ENCODE measurements at regions not wholly inside any gene's neighbourhood (a gene's known extent, or its start where the extent isn't known, plus 50 kb on each side); places are given as distances from the start of the nearest gene placed in this dataset.

- POLR2A ChIA-PET = interaction anchor here (1.0 kb wide), 1 partner anchor 9 kb away, joined by 3 read pairs; no protein-coding TSS in a partner anchor
- no peak overlapping the region for H3K4me2 ChIP-seq (ENCODE audit: low read length)
- TF ChIP-seq CTCF (conservative IDR thresholded peaks at IDR 0.05; ENCODE audit: low read length) (no peak), EZH2phosphoT487 (IDR thresholded peaks at IDR 0.05; ENCODE audit: borderline replicate concordance, low read depth, low read length) (no peak)
- no peak overlapping the region for H3K4me3 ChIP-seq (ENCODE audit: low read depth, low read length, poor library complexity, severe bottlenecking)
- no peaks in the 10 kb centered on the region for H3K79me2 ChIP-seq (ENCODE audit: insufficient read depth, low read depth, low read length)
- H3K4me1 ChIP-seq (ENCODE audit: insufficient read depth, low read length, poor library complexity, severe bottlenecking) = no peaks in the 10 kb centered on the region
- H4K20me1 ChIP-seq (ENCODE audit: insufficient read depth, low read length) = no peaks in the 10 kb centered on the region
- CTCF ChIA-PET (ENCODE audit: unreplicated experiment) = interaction anchor here (1.4 kb wide), 1 partner anchor 24 kb away, joined by 3 read pairs; no protein-coding TSS in a partner anchor
- intact Hi-C loops (cut with micrococcal nuclease; ENCODE audit: unreplicated experiment) = no loop called here
- no TSS peak for BruUV-seq (replicated peaks)
- H2AFZ ChIP-seq (ENCODE audit: low read length) = no peak overlapping the region
- H3K36me3 ChIP-seq (ENCODE audit: insufficient read depth, low read length) = no peaks in the 10 kb centered on the region
- H3K27ac ChIP-seq (ENCODE audit: low read depth, low read length, poor library complexity, severe bottlenecking) = no peak overlapping the region
- no peaks in the 10 kb centered on the region for H3K9me2 ChIP-seq (ENCODE audit: insufficient read depth, low read length)
- no peaks in the 10 kb centered on the region for H3K9me3 ChIP-seq (ENCODE audit: low read length)
- no peak for DNase-seq (ENCODE audit: low spot score)
Measured at GRCh38 chr20:19807946-19808330, 49.9 kb downstream of the RIN2 start.

GRCh38 chr20:19808498-19808897 is 50.4 kb downstream of the RIN2 start:
- ChIA-PET POLR2A (interaction anchor here (1.0 kb wide), 1 partner anchor 8 kb away, joined by 3 read pairs; no protein-coding TSS in a partner anchor), CTCF (ENCODE audit: unreplicated experiment) (no interaction called here)
- no TSS peak for BruUV-seq (replicated peaks)

More at GRCh38 chr20:19808498-19808897, 50.4 kb downstream of the RIN2 start:
- no peaks in the 10 kb centered on the region for H3K79me2 ChIP-seq (ENCODE audit: insufficient read depth, low read depth, low read length)
- DNase-seq (ENCODE audit: low spot score) = no peak
- no peaks in the 10 kb centered on the region for H3K9me3 ChIP-seq (ENCODE audit: low read length)
- intact Hi-C loops (cut with micrococcal nuclease; ENCODE audit: unreplicated experiment) = no loop called here
- H3K4me3 ChIP-seq (ENCODE audit: low read depth, low read length, poor library complexity, severe bottlenecking) = no peak overlapping the region
- no peaks in the 10 kb centered on the region for H3K4me1 ChIP-seq (ENCODE audit: insufficient read depth, low read length, poor library complexity, severe bottlenecking)
- no peaks in the 10 kb centered on the region for H3K36me3 ChIP-seq (ENCODE audit: insufficient read depth, low read length)
- no peaks in the 10 kb centered on the region for H3K9me2 ChIP-seq (ENCODE audit: insufficient read depth, low read length)
- no peak overlapping the region for H2AFZ ChIP-seq (ENCODE audit: low read length)
- no peak overlapping the region for H3K27ac ChIP-seq (ENCODE audit: low read depth, low read length, poor library complexity, severe bottlenecking)
- H3K4me2 ChIP-seq (ENCODE audit: low read length) = no peak overlapping the region
- H4K20me1 ChIP-seq (ENCODE audit: insufficient read depth, low read length) = no peaks in the 10 kb centered on the region
- TF ChIP-seq CTCF (conservative IDR thresholded peaks at IDR 0.05; ENCODE audit: low read length) (no peak), EZH2phosphoT487 (IDR thresholded peaks at IDR 0.05; ENCODE audit: borderline replicate concordance, low read depth, low read length) (no peak)
